HCT116 (cell line): ENCODE measurements at regions not wholly inside any gene's neighbourhood (a gene's known extent, or its start where the extent isn't known, plus 50 kb on each side); places are given as distances from the start of the nearest gene placed in this dataset.

Experiments
- ATAC-seq: fragments of 200-7000 bp; cut with Tn5 transposase; 2 replicates; pipeline ENCODE4 v1.9.1; 2020; ENCODE audit warnings: mild to moderate bottlenecking, moderate library complexity
- BruUV-seq: library from RNA; stranded (reverse); fragments of 400-500 nt; replicated peaks from 2 replicates; lab custom pipeline; 2021; lab: Mats Ljungman, UMichigan
- CTCF ChIA-PET: fragments of 300-600 bp; sonication (Branson Sonifier 250); formaldehyde crosslinking; loops from one replicate; lab custom pipeline; 2021; ENCODE audit warnings: antibody characterized with exemption; lab: Charles Lee
- POLR2A ChIA-PET: fragments of 300-600, 350-600 bp; sonication (Branson Sonifier 250); formaldehyde crosslinking; loops from one replicate; lab custom pipeline; 2021; ENCODE audit warnings: antibody characterized with exemption; lab: Charles Lee
- RAD21 ChIA-PET, 2 experiments: fragments of 300-600 bp; sonication (Branson Sonifier 250); formaldehyde crosslinking; loops; one replicate each; lab custom pipeline; 2023; ENCODE audit warnings: low total read pairs in 2 of 2; ENCODE audit not compliant: uncharacterized antibody in 2 of 2, unreplicated experiment in 2 of 2, low non-redundant PET in 1 of 2; lab: Charles Lee
- DNase-seq: peaks from one replicate; pipeline ENCODE4 v3.0.0-alpha.2; 2010; ENCODE audit warnings: low read depth, low spot score
- H2AFZ ChIP-seq: fragments of 200-600 bp; shearing (Covaris generic), sonication (generic); 2 replicates; pipeline ENCODE4 v1.6.1; 2017; ENCODE audit warnings: low read depth, mixed run types, mixed read lengths, antibody characterized with exemption, low read length; ENCODE audit not compliant: poor library complexity, severe bottlenecking
- H3K27ac ChIP-seq: 2 replicates; pipeline ENCODE4 v1.5.1; 2012; ENCODE audit warnings: low read depth, low read length
- H3K27me3 ChIP-seq: fragments of 200-600 bp; sonication (generic); 2 replicates; pipeline ENCODE4 v1.6.1; 2016; ENCODE audit warnings: mixed run types, low read length, mixed read lengths; ENCODE audit not compliant: insufficient read depth
- H3K36me3 ChIP-seq, 2 experiments: fragments of 200-500 bp in 1 of 2; fragments of 200-600 bp in 1 of 2; sonication (Bioruptor generic) in 1 of 2; sonication (generic) in 1 of 2; 2 replicates each; pipeline versions ENCODE4 v1.5.1 to v1.6.1; 2014 to 2016; ENCODE audit warnings: low read length in 2 of 2, inconsistent platforms in 1 of 2, mixed read lengths in 1 of 2, mixed run types in 1 of 2; ENCODE audit not compliant: insufficient read depth in 2 of 2, control insufficient read depth in 1 of 2
- H3K4me1 ChIP-seq, 2 experiments: fragments of 200-600 bp in 1 of 2; sonication (generic) in 1 of 2; 2 replicates each; pipeline versions ENCODE4 v1.5.1 to v1.6.1; 2012 to 2017; ENCODE audit warnings: low read length in 2 of 2, inconsistent platforms in 1 of 2, mild to moderate bottlenecking in 1 of 2, mixed read lengths in 1 of 2, mixed run types in 1 of 2, moderate library complexity in 1 of 2; ENCODE audit not compliant: insufficient read depth in 2 of 2, control insufficient read depth in 1 of 2
- H3K4me2 ChIP-seq: fragments of 200-600 bp; sonication (generic); 2 replicates; pipeline ENCODE4 v1.6.1; 2017; ENCODE audit warnings: mixed run types, low read length, mixed read lengths
- H3K4me3 ChIP-seq, 2 experiments: fragments of 200-600 bp in 1 of 2; sonication (generic) in 1 of 2; replicated peaks in 1 of 2; 2 replicates each; pipeline ENCODE4 v1.5.1; 2011 to 2016; ENCODE audit warnings: low read length in 2 of 2, control low read depth in 1 of 2, low read depth in 1 of 2, mild to moderate bottlenecking in 1 of 2, mixed read lengths in 1 of 2, mixed run types in 1 of 2
- H3K79me2 ChIP-seq: fragments of 200-600 bp; sonication (generic); 2 replicates; pipeline ENCODE4 v1.6.1; 2017; ENCODE audit warnings: mild to moderate bottlenecking, mixed run types, low read length, moderate library complexity, mixed read lengths; ENCODE audit not compliant: insufficient read depth
- H3K9ac ChIP-seq: fragments of 200-600 bp; sonication (generic); 2 replicates; pipeline ENCODE4 v1.6.1; 2016; ENCODE audit warnings: low read length, mixed read lengths
- H3K9me2 ChIP-seq: fragments of 200-600 bp; sonication (generic), shearing (Covaris generic); 2 replicates; pipeline ENCODE4 v1.6.1; 2017; ENCODE audit warnings: mixed run types, mild to moderate bottlenecking, moderate library complexity; ENCODE audit not compliant: insufficient read depth
- H3K9me3 ChIP-seq, 2 experiments: fragments of 200-500 bp in 1 of 2; fragments of 200-600 bp in 1 of 2; sonication (Bioruptor generic) in 1 of 2; sonication (generic) in 1 of 2; 2 replicates each; pipeline ENCODE4 v1.6.1; 2014 to 2017; ENCODE audit warnings: low read length in 2 of 2, mixed read lengths in 2 of 2, inconsistent platforms in 1 of 2, low read depth in 1 of 2, mild to moderate bottlenecking in 1 of 2, mixed run types in 1 of 2, moderate library complexity in 1 of 2; ENCODE audit not compliant: control insufficient read depth in 1 of 2, insufficient read depth in 1 of 2
- H4K20me1 ChIP-seq: fragments of 200-600 bp; sonication (generic), shearing (Covaris generic); 2 replicates; pipeline ENCODE4 v1.6.1; 2017; ENCODE audit warnings: mixed run types, mild to moderate bottlenecking, moderate library complexity; ENCODE audit not compliant: insufficient read depth
- ATF3 ChIP-seq: IDR thresholded peaks from 2 replicates; pipeline ENCODE4 v1.6.1; 2012
- CEBPB ChIP-seq: IDR thresholded peaks from 2 replicates; pipeline ENCODE4 v1.6.1; 2012; ENCODE audit warnings: low read depth
- CTCF ChIP-seq, 3 experiments: fragments of 200-600 bp in 1 of 3; sonication (generic) in 1 of 3; IDR thresholded peaks in 2 of 3; conservative IDR thresholded peaks in 1 of 3; 2 replicates each; pipeline ENCODE4 v1.5.1; 2012 to 2017; ENCODE audit warnings: low read depth in 2 of 3, low read length in 2 of 3, antibody characterized with exemption in 1 of 3, borderline replicate concordance in 1 of 3, control low read depth in 1 of 3, mild to moderate bottlenecking in 1 of 3, mixed read lengths in 1 of 3, mixed run types in 1 of 3, moderate library complexity in 1 of 3; ENCODE audit not compliant: insufficient read depth in 1 of 3
- EGR1 ChIP-seq: IDR thresholded peaks from 2 replicates; pipeline ENCODE4 v1.6.1; 2012; ENCODE audit warnings: low read depth
- EZH2 ChIP-seq: fragments of 200-600 bp; sonication (generic); IDR thresholded peaks from 2 replicates; pipeline ENCODE4 v1.6.1; 2017; ENCODE audit warnings: antibody characterized with exemption, mixed run types
- EZH2phosphoT487 ChIP-seq: fragments of 200-600 bp; IDR thresholded peaks from 2 replicates; pipeline ENCODE4 v1.6.1; 2018; ENCODE audit warnings: antibody characterized with exemption, borderline replicate concordance
- FOSL1 ChIP-seq: IDR thresholded peaks from 2 replicates; pipeline ENCODE4 v1.6.1; 2012; ENCODE audit warnings: low read depth
- JUND ChIP-seq: IDR thresholded peaks from 2 replicates; pipeline ENCODE4 v1.6.1; 2012
- MAX ChIP-seq: IDR thresholded peaks from 2 replicates; pipeline ENCODE4 v1.6.1; 2012
- POLR2A ChIP-seq: IDR thresholded peaks from 2 replicates; pipeline ENCODE4 v1.7.0; 2011; ENCODE audit warnings: borderline replicate concordance; ENCODE audit not compliant: insufficient read depth, insufficient read length; ENCODE audit errors: extremely low read depth
- RAD21 ChIP-seq: IDR thresholded peaks from 2 replicates; pipeline ENCODE4 v1.6.1; 2012; ENCODE audit warnings: low read depth, mild to moderate bottlenecking
- SIN3A ChIP-seq: IDR thresholded peaks from 2 replicates; pipeline ENCODE4 v1.6.1; 2012; ENCODE audit warnings: low read depth
- SP1 ChIP-seq: IDR thresholded peaks from 2 replicates; pipeline ENCODE4 v1.6.1; 2012; ENCODE audit warnings: low read depth
- SRF ChIP-seq: IDR thresholded peaks from 2 replicates; pipeline ENCODE4 v1.6.1; 2012; ENCODE audit warnings: low read depth
- TCF7L2 ChIP-seq: IDR thresholded peaks from 2 replicates; pipeline ENCODE4 v1.7.0; 2011; ENCODE audit warnings: borderline replicate concordance, inconsistent platforms; ENCODE audit not compliant: insufficient read depth, insufficient read length; ENCODE audit errors: extremely low read depth
- YY1 ChIP-seq: IDR thresholded peaks from 2 replicates; pipeline ENCODE4 v1.6.1; 2011; ENCODE audit warnings: low read length, low read depth, moderate library complexity, mild to moderate bottlenecking; ENCODE audit not compliant: insufficient replicate concordance; ENCODE audit errors: extremely low read depth
- ZFX ChIP-seq: fragments of 450-650 bp; IDR thresholded peaks from 2 replicates; pipeline ENCODE4 v1.6.1; 2017
- ZNF274 ChIP-seq: fragments of 200-500 bp; sonication (Bioruptor generic); IDR thresholded peaks from 2 replicates; pipeline ENCODE4 v1.6.1; 2014; ENCODE audit warnings: mild to moderate bottlenecking, low read depth, low read length, inconsistent platforms
- intact Hi-C: fragments of 100-400 bp; cut with micrococcal nuclease; formaldehyde crosslinking; loops from 2 replicates; pipeline ENCODE4 v1.10.0; 2022
- TF ChIP-seq, protein P1 (sequence below): IDR thresholded peaks from 2 replicates; pipeline ENCODE4 v1.6.1; 2012; ENCODE audit warnings: low read depth
- TF ChIP-seq, protein P2 (sequence below): IDR thresholded peaks from 2 replicates; pipeline ENCODE4 v1.6.1; 2011; ENCODE audit warnings: mild to moderate bottlenecking, low read length, moderate library complexity; ENCODE audit not compliant: insufficient replicate concordance; ENCODE audit errors: extremely low read depth

- Histone ChIP-seq H3K9me3 (no peaks in the 10 kb centered on the region), H3K36me3 (no peaks in the 10 kb centered on the region), H3K27ac (no peak overlapping the region), H3K79me2 (no peaks in the 10 kb centered on the region), H3K4me3 (no peak overlapping the region), H4K20me1 (no peaks in the 10 kb centered on the region), H2AFZ (no peak overlapping the region), H3K9ac (no peak overlapping the region), H3K4me1 (no peaks in the 10 kb centered on the region), H3K27me3 (peaks cover 42% of the 10 kb centered on the region), H3K9me2 (no peaks in the 10 kb centered on the region), H3K4me2 (no peak overlapping the region)
- intact Hi-C loops: no loop called here
- DNase-seq (no peak), ATAC-seq (no peak)
- TF ChIP-seq, protein P1, sequence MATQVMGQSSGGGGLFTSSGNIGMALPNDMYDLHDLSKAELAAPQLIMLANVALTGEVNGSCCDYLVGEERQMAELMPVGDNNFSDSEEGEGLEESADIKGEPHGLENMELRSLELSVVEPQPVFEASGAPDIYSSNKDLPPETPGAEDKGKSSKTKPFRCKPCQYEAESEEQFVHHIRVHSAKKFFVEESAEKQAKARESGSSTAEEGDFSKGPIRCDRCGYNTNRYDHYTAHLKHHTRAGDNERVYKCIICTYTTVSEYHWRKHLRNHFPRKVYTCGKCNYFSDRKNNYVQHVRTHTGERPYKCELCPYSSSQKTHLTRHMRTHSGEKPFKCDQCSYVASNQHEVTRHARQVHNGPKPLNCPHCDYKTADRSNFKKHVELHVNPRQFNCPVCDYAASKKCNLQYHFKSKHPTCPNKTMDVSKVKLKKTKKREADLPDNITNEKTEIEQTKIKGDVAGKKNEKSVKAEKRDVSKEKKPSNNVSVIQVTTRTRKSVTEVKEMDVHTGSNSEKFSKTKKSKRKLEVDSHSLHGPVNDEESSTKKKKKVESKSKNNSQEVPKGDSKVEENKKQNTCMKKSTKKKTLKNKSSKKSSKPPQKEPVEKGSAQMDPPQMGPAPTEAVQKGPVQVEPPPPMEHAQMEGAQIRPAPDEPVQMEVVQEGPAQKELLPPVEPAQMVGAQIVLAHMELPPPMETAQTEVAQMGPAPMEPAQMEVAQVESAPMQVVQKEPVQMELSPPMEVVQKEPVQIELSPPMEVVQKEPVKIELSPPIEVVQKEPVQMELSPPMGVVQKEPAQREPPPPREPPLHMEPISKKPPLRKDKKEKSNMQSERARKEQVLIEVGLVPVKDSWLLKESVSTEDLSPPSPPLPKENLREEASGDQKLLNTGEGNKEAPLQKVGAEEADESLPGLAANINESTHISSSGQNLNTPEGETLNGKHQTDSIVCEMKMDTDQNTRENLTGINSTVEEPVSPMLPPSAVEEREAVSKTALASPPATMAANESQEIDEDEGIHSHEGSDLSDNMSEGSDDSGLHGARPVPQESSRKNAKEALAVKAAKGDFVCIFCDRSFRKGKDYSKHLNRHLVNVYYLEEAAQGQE: no peak
- TF ChIP-seq JUND (no peak), MAX (no peak), EZH2 (no peak), POLR2A (no peak), SP1 (no peak), ATF3 (no peak), SRF (no peak), EGR1 (no peak), RAD21 (no peak), SIN3A (no peak), CTCF (IDR thresholded peaks at IDR 0.05 in 2 of 3, conservative IDR thresholded peaks at IDR 0.05 in 1 of 3; ENCODE audit: borderline replicate concordance in 1 of 3, insufficient read depth in 1 of 3, low read depth in 2 of 3, low read length in 2 of 3) (no peak), ZNF274 (no peak), TCF7L2 (no peak), CEBPB (no peak), EZH2phosphoT487 (no peak), ZFX (no peak), YY1 (no peak), FOSL1 (no peak)
- TF ChIP-seq, protein P2, sequence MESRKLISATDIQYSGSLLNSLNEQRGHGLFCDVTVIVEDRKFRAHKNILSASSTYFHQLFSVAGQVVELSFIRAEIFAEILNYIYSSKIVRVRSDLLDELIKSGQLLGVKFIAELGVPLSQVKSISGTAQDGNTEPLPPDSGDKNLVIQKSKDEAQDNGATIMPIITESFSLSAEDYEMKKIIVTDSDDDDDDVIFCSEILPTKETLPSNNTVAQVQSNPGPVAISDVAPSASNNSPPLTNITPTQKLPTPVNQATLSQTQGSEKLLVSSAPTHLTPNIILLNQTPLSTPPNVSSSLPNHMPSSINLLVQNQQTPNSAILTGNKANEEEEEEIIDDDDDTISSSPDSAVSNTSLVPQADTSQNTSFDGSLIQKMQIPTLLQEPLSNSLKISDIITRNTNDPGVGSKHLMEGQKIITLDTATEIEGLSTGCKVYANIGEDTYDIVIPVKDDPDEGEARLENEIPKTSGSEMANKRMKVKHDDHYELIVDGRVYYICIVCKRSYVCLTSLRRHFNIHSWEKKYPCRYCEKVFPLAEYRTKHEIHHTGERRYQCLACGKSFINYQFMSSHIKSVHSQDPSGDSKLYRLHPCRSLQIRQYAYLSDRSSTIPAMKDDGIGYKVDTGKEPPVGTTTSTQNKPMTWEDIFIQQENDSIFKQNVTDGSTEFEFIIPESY: no peak
- POLR2A ChIA-PET: no interaction called here
- BruUV-seq: no TSS peak
- CTCF ChIA-PET: no interaction called here
- RAD21 ChIA-PET: no interaction called here
Observed at GRCh38 chr2:176979981-176980710, 232.4 kb upstream of the HNRNPA3 start.
